ENCODE measurements at regions not wholly inside any gene's neighbourhood (a gene's known extent, or its start where the extent isn't known, plus 50 kb on each side); places are given as distances from the start of the nearest gene placed in this dataset.

- Histone ChIP-seq H3K4me3 (ENCODE audit: low read depth, low read length) (no peak overlapping the region), H3K27me3 (ENCODE audit: control insufficient read depth, insufficient read depth, low read length) (no peaks in the 10 kb centered on the region), H3K36me3 (ENCODE audit: control insufficient read depth, insufficient read depth, low read length) (no peaks in the 10 kb centered on the region)
- no peak for TF ChIP-seq CTCF (IDR thresholded peaks at IDR 0.05; ENCODE audit: insufficient read depth, low read length, poor library complexity, severe bottlenecking)
- DNase-seq (ENCODE audit: low read depth), result no peak
Observed at GRCh38 chr7:42432644-42433043, 195.6 kb upstream of the GLI3 start.

GRCh38 chr7:42431873-42432272 lies 194.9 kb upstream of the GLI3 start:
- no peaks in the 10 kb centered on the region for H3K27me3 ChIP-seq (ENCODE audit: control insufficient read depth, insufficient read depth, low read length)
- no peak for TF ChIP-seq CTCF (IDR thresholded peaks at IDR 0.05; ENCODE audit: insufficient read depth, low read length, poor library complexity, severe bottlenecking)
- H3K4me3 ChIP-seq (ENCODE audit: low read depth, low read length), result no peak overlapping the region
- H3K36me3 ChIP-seq (ENCODE audit: control insufficient read depth, insufficient read depth, low read length), result no peaks in the 10 kb centered on the region
- DNase-seq (ENCODE audit: low read depth), result no peak

DNA sequence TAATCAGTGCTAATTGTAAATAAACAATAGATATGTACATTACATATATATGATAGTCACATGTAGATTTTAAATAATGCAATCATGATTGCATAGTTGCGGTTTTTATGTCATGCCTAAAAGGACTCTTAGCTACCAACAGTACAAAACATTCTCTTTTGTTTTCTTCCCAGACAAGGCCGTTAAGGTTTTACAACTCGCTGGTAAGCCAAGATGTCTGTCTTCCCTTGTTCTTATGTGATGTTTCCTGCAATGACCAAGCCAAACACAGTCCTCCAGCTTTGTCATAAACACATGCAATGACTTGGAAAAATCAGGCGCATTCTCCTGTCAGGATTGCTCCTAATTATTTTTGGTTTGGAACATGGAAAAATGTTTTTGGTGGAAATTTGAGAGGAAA lies 192.3 kb upstream of the GLI3 start:
- H3K4me3 ChIP-seq (ENCODE audit: low read depth, low read length), result no peak overlapping the region
- DNase-seq (ENCODE audit: low read depth), result no peak
- H3K36me3 ChIP-seq (ENCODE audit: control insufficient read depth, insufficient read depth, low read length), result no peaks in the 10 kb centered on the region
- H3K27me3 ChIP-seq (ENCODE audit: control insufficient read depth, insufficient read depth, low read length), result no peaks in the 10 kb centered on the region
- no peak for TF ChIP-seq CTCF (IDR thresholded peaks at IDR 0.05; ENCODE audit: insufficient read depth, low read length, poor library complexity, severe bottlenecking)

DNA sequence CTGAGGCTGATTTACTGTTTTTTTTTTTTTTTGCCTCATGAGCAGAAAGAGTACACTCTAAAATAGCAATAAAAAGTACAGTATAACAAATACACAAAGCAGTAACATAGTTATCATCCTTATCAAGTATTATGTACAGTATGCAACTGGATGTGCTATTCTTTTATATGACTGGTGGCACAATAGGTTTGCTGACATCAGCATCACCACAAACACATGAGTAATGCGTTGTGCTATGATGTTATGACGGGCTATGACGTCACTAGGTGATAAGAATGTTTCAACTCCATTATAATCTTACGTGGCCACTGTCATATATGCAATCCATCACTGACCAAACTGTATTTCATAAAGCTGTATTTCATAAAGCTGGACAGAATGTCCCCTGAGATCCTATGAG lies 189.2 kb upstream of the GLI3 start:
- no peak for TF ChIP-seq CTCF (IDR thresholded peaks at IDR 0.05; ENCODE audit: insufficient read depth, low read length, poor library complexity, severe bottlenecking)
- DNase-seq (ENCODE audit: low read depth), result no peak

GRCh38 chr7:42414941-42415505 lies 178.0 kb upstream of the GLI3 start:
- no peak for DNase-seq (ENCODE audit: low read depth)
- Histone ChIP-seq H3K4me3 (ENCODE audit: low read depth, low read length) (no peak overlapping the region), H3K27me3 (ENCODE audit: control insufficient read depth, insufficient read depth, low read length) (no peaks in the 10 kb centered on the region), H3K36me3 (ENCODE audit: control insufficient read depth, insufficient read depth, low read length) (no peaks in the 10 kb centered on the region)
- TF ChIP-seq CTCF (IDR thresholded peaks at IDR 0.05; ENCODE audit: insufficient read depth, low read length, poor library complexity, severe bottlenecking), result no peak

More for the DNA sequence above, 189.2 kb upstream of the GLI3 start:
- Histone ChIP-seq H3K27me3 (ENCODE audit: control insufficient read depth, insufficient read depth, low read length) (no peaks in the 10 kb centered on the region), H3K4me3 (ENCODE audit: low read depth, low read length) (no peak overlapping the region), H3K36me3 (ENCODE audit: control insufficient read depth, insufficient read depth, low read length) (no peaks in the 10 kb centered on the region)

DNA sequence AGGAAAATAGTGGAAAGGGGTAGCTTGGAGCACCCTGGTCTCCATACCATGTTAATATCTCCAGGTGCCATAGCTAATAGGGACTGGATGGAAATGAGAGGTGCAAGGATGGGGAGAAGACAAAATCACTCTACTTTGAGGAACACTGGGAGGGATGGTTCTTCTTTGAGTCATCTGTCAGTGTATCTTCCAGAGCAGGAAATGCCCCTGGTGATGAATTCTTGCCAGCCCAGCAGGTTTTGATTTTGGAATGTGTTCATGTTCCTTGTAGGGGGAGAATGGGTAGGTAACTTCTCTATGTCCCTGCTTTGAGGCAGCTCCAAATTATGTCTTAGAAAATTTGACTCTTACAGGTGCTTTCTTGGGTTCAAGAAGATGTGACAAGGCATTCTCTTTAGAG lies 177.0 kb upstream of the GLI3 start:
- H3K36me3 ChIP-seq (ENCODE audit: control insufficient read depth, insufficient read depth, low read length), result no peaks in the 10 kb centered on the region
- TF ChIP-seq CTCF (IDR thresholded peaks at IDR 0.05; ENCODE audit: insufficient read depth, low read length, poor library complexity, severe bottlenecking), result no peak
- DNase-seq (ENCODE audit: low read depth), result no peak

More for the DNA sequence above, 177.0 kb upstream of the GLI3 start:
- Histone ChIP-seq H3K27me3 (ENCODE audit: control insufficient read depth, insufficient read depth, low read length) (no peaks in the 10 kb centered on the region), H3K4me3 (ENCODE audit: low read depth, low read length) (no peak overlapping the region)

All from kidney epithelial cell (primary cell).